T-helper 1 cell treated with Interleukin-12 subunit alpha and Interleukin-12 subunit beta and Interleukin-4 antibody, amounts not matched to agents 30 μg/mL and 1 μg/mL, for 36 hours (primary cell): ENCODE measurements at regions not wholly inside any gene's neighbourhood (a gene's known extent, or its start where the extent isn't known, plus 50 kb on each side); places are given as distances from the start of the nearest gene placed in this dataset.
"Not testable (repeated sequence)": the region's sequence is repeated elsewhere in the genome, so short reads cannot be mapped to it uniquely, and the experiment has no call there.

Experiments
- H3K27ac Mint-ChIP-seq: one replicate; pipeline ENCODE4 v1.8.0; 2021; ENCODE audit warnings: mild to moderate bottlenecking, mixed read lengths
- H3K27me3 Mint-ChIP-seq: one replicate; pipeline ENCODE4 v1.8.0; 2021; ENCODE audit warnings: low read depth, mixed read lengths
- H3K36me3 Mint-ChIP-seq: one replicate; pipeline ENCODE4 v1.8.0; 2021; ENCODE audit warnings: low read depth, mixed read lengths
- H3K4me1 Mint-ChIP-seq: one replicate; pipeline ENCODE4 v1.8.0; 2021; ENCODE audit warnings: low read depth, mixed read lengths
- H3K4me3 Mint-ChIP-seq: one replicate; pipeline ENCODE4 v1.8.0; 2021; ENCODE audit warnings: mild to moderate bottlenecking, moderate library complexity, mixed read lengths
- H3K9me3 Mint-ChIP-seq: one replicate; pipeline ENCODE4 v1.8.0; 2021; ENCODE audit warnings: mixed read lengths

DNA sequence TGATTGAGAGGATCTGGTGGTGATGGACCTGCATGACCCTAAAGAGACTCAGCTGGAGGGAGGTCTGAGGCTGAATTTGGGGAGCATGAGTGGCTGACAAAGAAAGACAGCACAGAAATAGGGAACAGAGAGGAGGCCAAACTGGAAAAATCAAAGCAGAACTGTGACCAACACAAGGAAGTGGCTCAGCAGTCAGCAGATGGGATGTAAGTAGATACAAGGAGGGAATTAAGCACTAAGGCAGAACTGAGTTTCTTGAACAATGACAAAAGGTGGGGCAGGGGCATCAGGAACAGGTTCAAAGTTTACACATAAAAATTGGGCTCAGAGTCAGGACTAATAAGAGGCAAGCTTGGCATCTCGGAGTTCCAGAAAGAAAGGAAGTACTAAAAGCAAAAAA is 144.3 kb upstream of the KLF3 start:
- Mint-ChIP-seq H3K9me3 (no peaks in the 10 kb centered on the region), H3K4me1 (peaks cover 18% of the 10 kb centered on the region), H3K27ac (no peak overlapping the region), H3K27me3 (peaks cover 53% of the 10 kb centered on the region), H3K36me3 (peaks cover 24% of the 10 kb centered on the region), H3K4me3 (no peak overlapping the region)

DNA sequence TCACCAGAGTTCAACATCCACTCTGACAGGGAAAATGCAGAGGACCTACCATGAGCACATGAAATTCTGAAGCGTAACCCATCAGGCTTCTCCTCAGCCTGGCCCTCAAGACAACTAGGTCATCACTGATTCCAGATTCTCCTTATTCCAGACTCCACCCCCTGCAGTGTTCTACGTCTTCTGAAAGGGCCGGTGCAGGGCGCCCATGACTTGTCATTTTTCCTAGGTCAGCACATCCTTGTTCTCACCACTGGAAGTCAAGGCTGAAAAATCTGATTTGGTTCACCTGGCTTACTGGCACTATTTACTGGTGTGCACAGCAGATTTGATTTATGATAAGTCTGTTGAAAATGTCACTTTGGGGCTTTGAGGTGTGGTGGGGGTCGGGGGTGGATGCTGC is 140.9 kb upstream of the KLF3 start:
- H3K4me3 Mint-ChIP-seq, result no peak overlapping the region
- peaks cover 27% of the 10 kb centered on the region for H3K4me1 Mint-ChIP-seq

DNA sequence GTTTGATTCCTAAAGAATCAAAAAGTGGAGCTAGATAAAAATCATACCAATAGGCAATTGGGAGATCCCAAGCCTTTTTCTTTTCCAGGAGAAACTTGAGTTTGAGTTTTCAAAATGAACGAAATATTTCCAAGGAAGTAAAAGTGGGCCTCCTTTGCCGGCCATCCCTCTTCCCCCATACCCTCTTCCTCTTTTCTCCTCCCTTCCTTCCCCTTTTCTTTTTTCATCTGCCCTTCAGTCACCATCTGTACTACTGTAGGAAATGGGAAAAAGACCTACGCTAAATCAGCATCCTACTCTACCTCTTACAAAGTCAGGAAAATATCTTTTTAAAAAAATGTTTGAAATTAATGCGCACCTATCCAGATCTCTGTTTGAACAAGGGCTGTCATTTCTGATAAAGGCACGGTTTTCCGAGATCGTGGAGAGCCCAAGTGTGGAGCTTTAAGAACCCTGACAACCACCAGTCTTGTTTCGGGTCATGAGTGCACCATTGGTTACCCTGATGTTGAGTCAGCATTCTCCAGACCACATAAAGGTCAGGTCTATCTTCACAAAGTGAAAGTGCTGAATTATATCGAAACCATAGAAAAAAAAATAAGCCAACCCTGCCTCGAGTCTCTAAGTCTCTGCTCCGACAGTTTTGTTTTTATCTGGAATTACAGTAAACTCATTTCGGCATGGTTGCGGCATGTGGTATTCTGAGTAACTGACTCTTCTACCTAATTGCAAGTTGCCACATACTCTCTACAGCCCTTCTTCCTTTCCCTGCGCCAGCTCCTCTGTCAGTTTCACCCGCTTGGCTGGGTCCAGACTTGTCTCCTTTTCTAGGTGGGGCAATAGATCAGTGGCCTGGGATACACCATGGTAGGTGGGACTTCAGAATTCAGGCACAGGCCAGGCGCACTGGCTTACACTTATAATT is 140.2 kb upstream of the KLF3 start:
- Mint-ChIP-seq H3K4me1 (peaks cover 27% of the 10 kb centered on the region), H3K36me3 (peaks cover 33% of the 10 kb centered on the region), H3K27me3 (peaks cover 54% of the 10 kb centered on the region), H3K9me3 (peaks cover 4% of the 10 kb centered on the region), H3K4me3 (peak overlapping the region; percentile 23), H3K27ac (peak overlapping the region; percentile 84)

More for the DNA sequence above, 140.9 kb upstream of the KLF3 start:
- Mint-ChIP-seq H3K36me3 (peaks cover 32% of the 10 kb centered on the region), H3K9me3 (peaks cover 4% of the 10 kb centered on the region), H3K27me3 (peaks cover 54% of the 10 kb centered on the region), H3K27ac (no peak overlapping the region)

DNA sequence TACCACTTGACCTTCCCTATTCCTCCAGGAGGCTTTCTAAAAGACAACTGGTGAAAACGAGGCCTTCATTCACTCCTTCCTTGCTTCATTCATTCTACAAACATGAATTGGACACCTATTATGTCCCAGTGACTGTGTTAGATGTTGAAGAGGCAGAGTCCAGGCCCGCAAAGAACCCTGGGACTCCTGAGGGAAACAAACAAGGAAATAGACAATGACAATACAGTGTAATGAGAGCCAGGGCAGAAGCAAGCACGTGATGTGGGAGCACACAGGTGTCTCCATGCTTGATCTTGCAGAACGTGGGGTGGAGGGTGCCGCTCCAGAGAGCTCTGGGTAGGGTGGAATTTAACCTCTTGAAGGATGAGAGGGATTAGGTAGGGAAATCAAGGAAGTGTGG is 137.6 kb upstream of the KLF3 start:
- no peak overlapping the region for H3K27ac Mint-ChIP-seq
- peaks cover 45% of the 10 kb centered on the region for H3K4me1 Mint-ChIP-seq
- peaks cover 27% of the 10 kb centered on the region for H3K36me3 Mint-ChIP-seq
- peaks cover 4% of the 10 kb centered on the region for H3K9me3 Mint-ChIP-seq
- no peak overlapping the region for H3K4me3 Mint-ChIP-seq
- peaks cover 39% of the 10 kb centered on the region for H3K27me3 Mint-ChIP-seq

DNA sequence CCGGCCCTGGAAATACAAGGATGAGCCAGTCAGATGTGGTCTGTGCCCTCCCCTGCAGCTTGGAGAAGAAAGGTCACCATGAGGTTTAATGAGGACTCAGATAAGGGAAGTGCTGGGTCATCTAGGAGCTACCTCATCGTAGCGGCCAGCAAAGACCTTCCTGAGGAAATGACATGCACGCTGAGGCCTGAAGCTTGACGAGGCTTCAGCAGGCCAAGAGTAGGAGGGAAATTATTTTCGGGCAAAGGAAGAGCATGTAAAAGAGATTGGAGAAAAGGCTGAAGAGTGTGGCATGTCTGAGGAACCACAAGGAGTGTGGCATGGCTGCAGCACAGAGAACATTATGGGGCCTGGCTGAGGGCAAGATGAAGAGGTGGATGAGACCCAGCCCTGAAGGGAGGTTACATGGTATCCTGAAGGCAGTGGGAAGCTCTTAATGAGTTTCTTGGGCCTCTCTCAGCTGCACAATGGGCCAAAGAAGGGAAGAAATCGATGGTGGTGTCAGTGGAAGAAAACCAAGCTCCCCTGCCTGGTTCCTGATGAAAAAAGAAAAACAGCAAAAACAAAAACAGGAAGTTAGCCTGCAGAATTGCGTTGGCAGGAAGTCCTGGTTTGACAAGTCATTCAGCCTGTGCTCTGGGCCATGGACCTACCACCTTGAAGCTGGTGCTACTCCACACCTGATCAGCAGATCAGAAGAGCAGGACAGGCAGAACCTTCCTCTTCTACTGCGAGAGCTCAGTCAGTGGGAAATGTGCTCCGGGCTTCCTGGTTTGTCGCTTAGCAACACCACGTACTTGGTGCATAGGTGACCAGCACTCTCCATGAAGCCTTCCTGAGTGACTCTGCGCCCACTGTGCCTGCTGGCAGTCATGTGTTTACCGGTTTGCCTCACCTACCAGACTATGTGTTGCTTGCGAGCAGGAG is 134.5 kb upstream of the KLF3 start:
- Mint-ChIP-seq H3K27me3 (peaks cover 30% of the 10 kb centered on the region), H3K27ac (peak overlapping the region; percentile 94), H3K4me1 (peaks cover 40% of the 10 kb centered on the region), H3K36me3 (peaks cover 21% of the 10 kb centered on the region), H3K4me3 (peak overlapping the region; percentile 52), H3K9me3 (peaks cover 4% of the 10 kb centered on the region)

DNA sequence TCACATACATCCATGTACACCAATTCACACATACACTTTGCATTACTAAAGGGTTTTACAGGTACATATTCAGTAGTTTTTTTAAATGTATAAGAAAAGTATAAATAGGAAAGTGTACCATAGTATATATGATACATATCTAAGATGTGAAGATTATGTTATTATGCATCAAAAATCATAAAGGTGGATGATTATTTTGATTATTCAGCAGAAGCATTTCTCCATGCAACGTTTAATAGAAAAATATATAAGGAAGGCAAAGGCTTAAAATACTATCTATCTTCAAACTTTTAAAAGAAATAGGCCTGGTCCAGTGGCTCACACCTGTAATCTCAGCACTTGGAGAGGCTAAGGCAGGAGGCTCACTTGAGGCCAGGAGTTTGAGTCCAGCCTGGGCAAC is 133.5 kb upstream of the KLF3 start:
- H3K4me1 Mint-ChIP-seq, result peaks cover 34% of the 10 kb centered on the region
- peaks cover 4% of the 10 kb centered on the region for H3K9me3 Mint-ChIP-seq
- H3K36me3 Mint-ChIP-seq, result peaks cover 16% of the 10 kb centered on the region
- H3K27me3 Mint-ChIP-seq, result peaks cover 29% of the 10 kb centered on the region
- peak overlapping the region; percentile 94 for H3K27ac Mint-ChIP-seq
- no peak overlapping the region for H3K4me3 Mint-ChIP-seq

DNA sequence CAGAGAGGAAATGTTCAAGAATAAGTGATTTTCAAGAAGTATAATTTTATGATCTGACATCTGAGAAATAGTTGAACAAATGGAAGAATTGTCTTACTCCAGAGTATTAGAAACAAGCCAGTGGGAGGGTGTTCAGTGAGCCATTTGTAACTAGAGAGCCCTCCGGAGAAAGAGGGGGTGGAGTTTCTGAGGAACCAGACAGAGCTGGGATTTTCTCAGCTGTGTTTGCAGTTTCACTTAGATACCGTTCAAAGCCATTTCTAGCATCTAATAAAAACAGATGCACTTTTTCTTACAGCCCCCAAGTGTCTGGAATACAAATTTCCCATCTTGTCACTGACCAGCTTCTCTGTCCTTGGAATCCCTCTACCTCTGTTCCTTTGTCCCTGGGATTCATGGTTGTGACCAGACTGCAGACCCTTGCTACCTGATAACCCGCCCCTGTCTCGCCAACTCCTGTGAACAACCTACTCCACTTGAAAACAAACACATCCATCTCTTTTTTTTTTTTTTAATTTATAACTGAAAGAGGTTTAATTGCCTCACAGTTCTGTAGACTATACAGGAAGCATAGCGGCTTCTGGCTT is 132.8 kb upstream of the KLF3 start:
- Mint-ChIP-seq H3K27me3 (peaks cover 23% of the 10 kb centered on the region), H3K4me1 (peaks cover 29% of the 10 kb centered on the region), H3K36me3 (peaks cover 14% of the 10 kb centered on the region), H3K4me3 (no peak overlapping the region), H3K27ac (peak overlapping the region; percentile 65), H3K9me3 (peaks cover 4% of the 10 kb centered on the region)

DNA sequence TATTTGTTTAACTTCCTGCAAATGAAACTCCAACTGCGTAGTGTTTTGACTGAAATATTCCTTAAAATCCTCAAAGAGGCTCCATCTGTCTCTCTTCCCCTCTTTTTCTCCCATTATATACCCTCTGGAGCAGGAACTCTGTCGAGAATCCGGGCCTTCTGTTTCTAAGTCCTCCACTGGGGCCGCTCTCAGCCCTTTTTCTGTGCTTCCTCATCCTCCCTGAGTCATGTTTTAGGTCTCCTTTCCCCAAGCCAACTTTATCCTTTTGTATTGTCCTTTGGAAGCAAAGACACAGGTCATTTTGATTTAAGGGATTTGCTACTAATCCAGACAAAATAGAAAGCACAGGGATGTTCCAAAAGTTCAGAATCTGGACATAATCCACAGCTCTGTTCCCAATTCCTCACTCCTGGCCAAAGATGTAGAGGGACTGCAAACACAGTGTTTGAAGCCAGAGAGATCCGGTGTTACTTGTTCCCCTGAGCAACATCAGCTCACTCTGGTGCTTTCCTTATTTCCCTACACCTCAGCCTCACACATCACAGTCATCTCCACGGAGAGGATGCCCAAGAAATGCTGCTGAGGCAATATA is 131.0 kb upstream of the KLF3 start:
- Mint-ChIP-seq H3K36me3 (peaks cover 7% of the 10 kb centered on the region), H3K27ac (peak overlapping the region; percentile 38), H3K4me1 (peaks cover 28% of the 10 kb centered on the region), H3K9me3 (no peaks in the 10 kb centered on the region), H3K27me3 (peaks cover 31% of the 10 kb centered on the region), H3K4me3 (no peak overlapping the region)

DNA sequence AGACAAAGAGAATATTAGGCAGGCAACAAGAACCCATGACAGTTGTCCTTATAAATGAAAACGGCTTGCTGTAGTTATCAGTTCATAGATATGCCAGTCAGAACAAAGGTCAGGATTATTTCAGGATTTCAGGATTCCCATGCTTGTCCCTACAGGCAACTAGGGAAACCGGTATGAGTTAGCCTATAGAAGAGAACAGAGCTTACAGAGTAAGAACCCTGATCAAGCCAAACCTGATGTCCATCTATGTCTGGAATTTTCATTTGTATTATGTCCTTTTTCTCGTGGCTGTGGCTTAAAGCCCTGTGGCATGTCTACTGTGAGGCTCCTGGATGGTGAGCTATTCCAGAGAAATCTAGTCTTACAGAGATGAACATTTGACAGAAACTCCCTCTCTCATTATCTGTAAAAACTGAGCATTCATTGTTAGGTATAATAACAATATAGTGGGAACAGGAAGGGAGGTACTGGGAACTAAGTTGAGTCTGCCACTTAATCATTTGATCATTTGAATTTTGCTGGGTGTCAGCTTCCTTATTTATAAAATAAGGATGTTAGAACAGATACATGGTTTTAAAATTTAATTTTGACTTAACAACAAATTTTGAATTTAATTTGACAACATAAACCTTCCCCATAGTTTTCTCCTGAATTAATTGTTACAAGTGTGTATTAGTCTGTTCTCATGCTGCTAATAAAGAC is 129.5 kb upstream of the KLF3 start:
- Mint-ChIP-seq H3K27ac (no peak overlapping the region), H3K27me3 (peaks cover 35% of the 10 kb centered on the region), H3K4me3 (no peak overlapping the region), H3K4me1 (peaks cover 22% of the 10 kb centered on the region), H3K9me3 (no peaks in the 10 kb centered on the region), H3K36me3 (peaks cover under 1% of the 10 kb centered on the region)

DNA sequence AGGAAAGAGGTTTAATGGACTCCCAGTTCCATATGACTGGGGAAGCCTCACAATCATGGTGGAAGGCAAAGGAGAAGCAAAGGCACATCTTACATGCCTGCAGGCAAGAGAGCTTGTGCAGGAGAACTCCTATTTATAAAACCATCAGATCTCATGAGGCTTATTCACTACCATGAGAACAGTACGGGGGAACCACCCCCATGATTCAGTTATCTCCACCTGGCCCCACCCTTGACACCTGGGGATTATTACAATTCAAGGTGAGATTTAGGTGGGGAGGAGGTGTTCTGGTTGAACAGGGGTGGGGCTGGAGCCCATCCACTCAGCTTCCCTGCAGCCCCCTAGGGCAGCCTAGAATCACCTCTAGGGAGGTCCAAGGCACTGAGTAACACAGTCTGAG is 128.9 kb upstream of the KLF3 start:
- Mint-ChIP-seq H3K27me3 (peaks cover 39% of the 10 kb centered on the region), H3K4me1 (peaks cover 17% of the 10 kb centered on the region)
- not testable (repeated sequence) for H3K27ac Mint-ChIP-seq, H3K4me3 Mint-ChIP-seq, H3K9me3 Mint-ChIP-seq, H3K36me3 Mint-ChIP-seq

DNA sequence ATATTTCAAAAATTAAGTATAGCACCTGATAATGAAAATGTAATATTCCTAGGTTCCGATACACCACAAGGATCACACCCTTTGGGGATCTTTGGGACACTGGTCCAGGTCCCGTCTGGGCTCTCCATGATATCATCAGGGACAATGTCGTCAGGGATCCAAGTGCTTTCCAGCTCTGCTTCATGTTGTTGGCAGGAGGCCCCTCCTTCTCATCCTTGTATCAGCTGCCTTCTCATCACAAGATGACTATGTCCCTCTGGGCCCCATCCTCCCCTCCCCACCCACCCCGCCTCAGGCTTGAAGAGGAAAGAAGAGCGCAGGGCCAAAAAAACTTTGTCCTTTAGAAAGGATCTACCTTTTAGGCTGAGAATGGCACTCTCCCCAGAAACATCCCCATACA is 128.3 kb upstream of the KLF3 start:
- Mint-ChIP-seq H3K27me3 (peaks cover 43% of the 10 kb centered on the region), H3K9me3 (no peaks in the 10 kb centered on the region), H3K36me3 (no peaks in the 10 kb centered on the region), H3K4me1 (peaks cover 15% of the 10 kb centered on the region), H3K27ac (no peak overlapping the region), H3K4me3 (no peak overlapping the region)

DNA sequence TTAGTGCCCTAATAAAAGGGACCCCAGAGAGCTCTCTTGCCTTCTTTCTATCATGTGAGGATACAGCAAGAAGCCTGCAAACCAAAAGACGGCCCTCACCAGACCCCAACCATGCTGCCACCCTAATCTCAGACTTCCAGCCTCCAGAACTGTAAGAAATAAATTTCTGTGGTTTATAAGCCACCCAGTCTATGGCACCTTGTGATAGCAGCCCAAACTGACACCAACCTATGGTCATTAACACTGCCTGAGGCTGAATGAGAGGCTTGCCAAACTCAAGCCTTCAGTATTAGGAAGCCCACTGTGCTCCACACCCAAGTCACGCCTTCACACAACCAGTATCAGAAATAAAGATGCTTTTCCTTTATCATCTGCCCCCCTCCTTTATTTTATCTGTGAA is 127.3 kb upstream of the KLF3 start:
- Mint-ChIP-seq H3K27ac (no peak overlapping the region), H3K36me3 (no peaks in the 10 kb centered on the region), H3K4me1 (peaks cover 7% of the 10 kb centered on the region), H3K27me3 (peaks cover 47% of the 10 kb centered on the region), H3K9me3 (no peaks in the 10 kb centered on the region), H3K4me3 (no peak overlapping the region)

DNA sequence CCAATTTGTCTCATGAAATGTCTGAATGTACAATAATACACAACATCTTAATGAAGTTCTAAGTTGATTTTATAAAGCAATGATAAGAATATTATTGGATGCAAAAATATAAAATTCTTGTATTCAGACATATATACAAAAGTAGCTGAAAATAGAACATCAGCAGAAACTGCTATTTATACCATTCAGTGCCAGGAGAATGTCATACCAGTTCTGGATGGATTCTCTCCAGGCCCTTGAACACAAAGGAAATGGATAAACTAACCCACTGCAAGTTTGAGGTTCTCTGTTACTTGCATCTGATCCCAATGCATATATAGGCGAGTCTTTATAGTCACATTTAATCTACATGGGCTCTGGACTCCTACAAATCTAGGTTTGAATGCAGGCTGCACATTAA is 126.3 kb upstream of the KLF3 start:
- Mint-ChIP-seq H3K4me1 (peaks cover 2% of the 10 kb centered on the region), H3K27me3 (peaks cover 47% of the 10 kb centered on the region), H3K36me3 (no peaks in the 10 kb centered on the region), H3K27ac (no peak overlapping the region), H3K4me3 (no peak overlapping the region), H3K9me3 (no peaks in the 10 kb centered on the region)

DNA sequence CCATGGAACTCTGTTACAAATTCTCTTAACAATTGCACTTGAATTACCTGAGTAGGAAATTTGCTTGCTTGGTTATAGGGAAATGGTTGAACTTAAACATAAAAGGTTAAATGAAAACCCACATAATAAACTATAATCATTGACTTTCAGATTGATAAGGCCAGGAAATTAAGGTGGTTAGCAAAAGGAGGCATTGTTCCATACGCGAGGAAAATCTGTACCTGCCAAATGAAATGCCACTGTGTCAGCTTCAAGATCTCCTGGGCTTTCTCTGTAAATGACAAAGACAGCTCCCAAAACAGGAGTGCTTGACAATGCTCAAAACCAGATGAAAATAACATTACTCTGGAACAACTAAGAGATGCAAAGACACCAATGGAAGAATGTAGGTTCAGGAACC is 125.5 kb upstream of the KLF3 start:
- H3K4me3 Mint-ChIP-seq, result no peak overlapping the region
- no peaks in the 10 kb centered on the region for H3K9me3 Mint-ChIP-seq
- H3K36me3 Mint-ChIP-seq, result no peaks in the 10 kb centered on the region
- peaks cover 2% of the 10 kb centered on the region for H3K4me1 Mint-ChIP-seq
- H3K27ac Mint-ChIP-seq, result no peak overlapping the region
- H3K27me3 Mint-ChIP-seq, result peaks cover 45% of the 10 kb centered on the region
